ENCODE measurements at regions not wholly inside any gene's neighbourhood (a gene's known extent, or its start where the extent isn't known, plus 50 kb on each side); places are given as distances from the start of the nearest gene placed in this dataset.
"Not testable (repeated sequence)": the region's sequence is repeated elsewhere in the genome, so short reads cannot be mapped to it uniquely, and the experiment has no call there.

GRCh38 chrX:119296973-119297372 is 60.9 kb downstream of the PGRMC1 start:
- CTCF ChIA-PET = not testable (repeated sequence)

GRCh38 chrX:119299812-119300211 is 63.7 kb downstream of the PGRMC1 start:
- DNase-seq (ENCODE audit: extremely low spot score); CTCF ChIA-PET; POLR2A ChIA-PET: not testable (repeated sequence)

More at GRCh38 chrX:119296973-119297372, 60.9 kb downstream of the PGRMC1 start:
- DNase-seq (ENCODE audit: extremely low spot score); POLR2A ChIA-PET: not testable (repeated sequence)

DNA sequence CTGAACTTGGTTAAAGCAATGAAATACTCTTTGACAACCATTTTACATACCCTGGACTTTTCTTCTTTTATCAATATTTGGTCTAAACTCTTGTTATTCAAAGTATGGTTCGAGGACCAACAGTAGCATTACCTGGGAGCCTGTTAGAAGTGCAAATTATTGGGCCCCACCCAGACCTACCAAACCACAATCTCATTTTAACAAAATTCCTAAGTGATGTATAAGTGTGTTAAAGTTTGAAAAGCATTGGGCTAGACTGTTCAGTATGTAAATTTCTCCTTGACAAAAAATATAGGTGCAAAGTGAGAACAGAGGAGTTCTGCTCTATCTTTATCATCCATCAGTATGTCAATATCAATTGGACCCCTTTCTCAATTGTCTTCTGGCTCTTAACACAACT is 67.1 kb downstream of the PGRMC1 start:
- ChIA-PET CTCF (no interaction called here), POLR2A (no interaction called here)
- no peak for TF ChIP-seq CTCF (IDR thresholded peaks at IDR 0.05; ENCODE audit: control extremely low read depth, extremely low read depth, low read depth, missing control alignments)
- DNase-seq (ENCODE audit: extremely low spot score) = no peak

DNA sequence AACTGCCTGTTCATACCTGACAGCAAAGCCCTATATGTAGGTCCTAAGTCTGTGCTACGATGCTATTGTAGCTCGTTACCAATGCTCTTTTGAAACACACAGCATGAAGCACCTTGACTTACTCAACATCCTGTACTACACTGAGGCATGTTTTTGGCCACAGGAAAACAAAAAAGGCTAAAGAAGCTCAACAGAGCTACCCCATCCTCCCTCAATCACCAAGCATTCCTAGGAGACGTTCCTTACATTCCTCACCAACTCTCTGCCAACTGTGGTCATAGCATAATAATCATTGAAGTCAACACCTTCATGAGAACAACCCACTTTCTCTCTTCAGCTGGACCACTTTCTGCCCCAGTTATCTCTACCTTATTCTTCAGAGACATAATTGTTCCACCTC is 73.7 kb upstream of the SLC25A43 start:
- ChIA-PET POLR2A (interaction anchor here (0.5 kb wide), 1 partner anchor 841 kb away, joined by 6 read pairs; no protein-coding TSS in a partner anchor), CTCF (no interaction called here)
- TF ChIP-seq CTCF (IDR thresholded peaks at IDR 0.05; ENCODE audit: control extremely low read depth, extremely low read depth, low read depth, missing control alignments) = no peak
- DNase-seq (ENCODE audit: extremely low spot score) = no peak

DNA sequence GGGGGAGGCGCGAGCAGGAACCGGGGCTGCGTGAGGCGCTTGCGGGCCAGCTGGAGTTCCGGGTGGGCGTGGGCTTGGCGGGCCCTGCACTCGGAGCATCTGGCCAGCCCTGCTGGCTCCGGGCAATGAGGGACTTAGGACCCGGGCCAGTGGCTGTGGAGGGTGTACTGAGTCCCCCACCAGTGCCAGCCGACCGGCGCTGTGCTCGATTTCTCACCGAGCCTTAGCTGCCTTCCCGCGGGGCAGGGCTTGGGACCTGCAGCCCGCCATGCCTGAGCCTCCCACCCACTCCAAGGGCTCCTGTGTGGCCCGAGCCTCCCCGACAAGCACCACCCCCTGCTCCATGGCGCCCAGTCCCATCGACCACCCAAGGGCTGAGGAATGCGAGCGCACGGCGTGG is 67.3 kb upstream of the SLC25A43 start:
- DNase-seq (ENCODE audit: extremely low spot score); POLR2A ChIA-PET; CTCF ChIA-PET: not testable (repeated sequence)

GRCh38 chrX:119332855-119333720 is 66.0 kb upstream of the SLC25A43 start:
- CTCF ChIA-PET; DNase-seq (ENCODE audit: extremely low spot score); POLR2A ChIA-PET: not testable (repeated sequence)

DNA sequence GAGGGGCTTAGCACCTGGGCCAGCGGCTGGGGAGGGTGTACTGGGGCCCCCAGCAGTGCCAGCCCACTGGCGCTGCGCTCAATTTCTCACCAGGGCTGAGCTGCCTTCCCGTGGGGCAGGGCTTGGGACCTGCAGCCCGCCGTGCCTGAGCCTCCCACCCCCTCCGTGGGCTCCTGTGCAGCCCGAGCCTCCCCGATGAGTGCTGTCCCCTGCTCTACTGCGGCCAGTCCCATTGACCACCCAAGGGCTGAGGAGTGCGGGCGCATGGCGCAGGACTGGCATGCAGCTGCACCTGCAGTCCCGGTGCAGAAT is 65.5 kb upstream of the SLC25A43 start:
- POLR2A ChIA-PET; CTCF ChIA-PET; DNase-seq (ENCODE audit: extremely low spot score): not testable (repeated sequence)

GRCh38 chrX:119334468-119335050 is 64.6 kb upstream of the SLC25A43 start:
- POLR2A ChIA-PET; CTCF ChIA-PET; DNase-seq (ENCODE audit: extremely low spot score): not testable (repeated sequence)

- ChIA-PET POLR2A (no interaction called here), CTCF (no interaction called here)
- no peak for TF ChIP-seq CTCF (IDR thresholded peaks at IDR 0.05; ENCODE audit: control extremely low read depth, extremely low read depth, low read depth, missing control alignments)
- no peak for DNase-seq (ENCODE audit: extremely low spot score)
Observed at GRCh38 chrX:119337201-119337600, 61.9 kb upstream of the SLC25A43 start.

DNA sequence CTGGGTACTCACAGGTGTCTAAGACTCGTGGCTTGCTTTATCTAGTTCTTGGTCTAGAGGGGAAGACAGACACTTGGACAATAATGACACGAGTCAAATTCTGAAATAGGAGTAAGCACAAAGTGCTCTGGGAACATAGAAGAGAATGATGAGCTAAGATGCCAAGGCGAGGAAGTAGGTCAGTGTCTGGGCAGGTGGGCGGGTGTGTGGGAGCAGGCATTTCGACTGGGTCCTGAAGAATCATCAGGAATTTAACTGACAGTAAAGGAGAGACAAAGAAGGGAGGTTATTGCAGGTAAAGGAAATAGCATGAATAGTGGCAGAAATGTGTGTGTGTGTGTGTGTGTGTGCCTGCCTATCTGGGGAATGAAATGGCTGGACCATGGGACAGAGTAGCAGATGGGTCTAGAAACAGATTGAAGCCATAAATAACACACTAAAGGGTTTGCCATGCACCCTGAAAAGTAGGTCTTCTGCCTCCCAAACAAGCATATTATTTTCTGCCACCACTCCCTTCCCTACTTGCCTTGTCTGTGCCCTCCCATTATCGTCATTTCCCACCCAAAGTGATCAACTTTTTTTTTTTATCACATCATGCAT is 58.4 kb upstream of the SLC25A43 start:
- POLR2A ChIA-PET = no interaction called here
- CTCF ChIA-PET = no interaction called here
- TF ChIP-seq CTCF (IDR thresholded peaks at IDR 0.05; ENCODE audit: control extremely low read depth, extremely low read depth, low read depth, missing control alignments) = no peak
- no peak for DNase-seq (ENCODE audit: extremely low spot score)

All from GM10248 (cell line).